ENCODE measurements at regions not wholly inside any gene's neighbourhood (a gene's known extent, or its start where the extent isn't known, plus 50 kb on each side); places are given as distances from the start of the nearest gene placed in this dataset.

DNA sequence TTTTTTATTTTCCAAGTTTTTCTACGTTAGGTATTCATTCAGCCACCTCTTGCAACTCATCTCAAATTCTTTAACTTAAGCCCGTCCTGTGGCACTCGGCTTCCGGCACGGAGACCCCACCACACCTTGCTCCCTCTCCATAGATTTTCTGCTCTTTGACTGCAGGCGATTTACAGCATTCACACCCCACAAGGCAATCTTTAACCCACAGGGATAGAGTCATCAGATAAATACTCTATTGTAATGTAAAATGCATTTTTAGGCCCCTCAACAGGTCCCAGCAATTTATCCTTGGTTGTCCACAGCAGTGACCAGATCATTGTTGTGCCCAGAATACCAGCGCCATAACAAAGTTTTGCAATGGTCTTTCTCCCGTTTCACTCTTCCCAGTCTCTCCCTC lies 132.3 kb upstream of the EPHA4 start:
- TF ChIP-seq, protein P1, sequence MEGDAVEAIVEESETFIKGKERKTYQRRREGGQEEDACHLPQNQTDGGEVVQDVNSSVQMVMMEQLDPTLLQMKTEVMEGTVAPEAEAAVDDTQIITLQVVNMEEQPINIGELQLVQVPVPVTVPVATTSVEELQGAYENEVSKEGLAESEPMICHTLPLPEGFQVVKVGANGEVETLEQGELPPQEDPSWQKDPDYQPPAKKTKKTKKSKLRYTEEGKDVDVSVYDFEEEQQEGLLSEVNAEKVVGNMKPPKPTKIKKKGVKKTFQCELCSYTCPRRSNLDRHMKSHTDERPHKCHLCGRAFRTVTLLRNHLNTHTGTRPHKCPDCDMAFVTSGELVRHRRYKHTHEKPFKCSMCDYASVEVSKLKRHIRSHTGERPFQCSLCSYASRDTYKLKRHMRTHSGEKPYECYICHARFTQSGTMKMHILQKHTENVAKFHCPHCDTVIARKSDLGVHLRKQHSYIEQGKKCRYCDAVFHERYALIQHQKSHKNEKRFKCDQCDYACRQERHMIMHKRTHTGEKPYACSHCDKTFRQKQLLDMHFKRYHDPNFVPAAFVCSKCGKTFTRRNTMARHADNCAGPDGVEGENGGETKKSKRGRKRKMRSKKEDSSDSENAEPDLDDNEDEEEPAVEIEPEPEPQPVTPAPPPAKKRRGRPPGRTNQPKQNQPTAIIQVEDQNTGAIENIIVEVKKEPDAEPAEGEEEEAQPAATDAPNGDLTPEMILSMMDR (IDR thresholded peaks at IDR 0.05), result no peak
- TF ChIP-seq POLR2A (IDR thresholded peaks at IDR 0.05), result no peak
